ENCODE measurements at regions not wholly inside any gene's neighbourhood (a gene's known extent, or its start where the extent isn't known, plus 50 kb on each side); places are given as distances from the start of the nearest gene placed in this dataset.

- Histone ChIP-seq H3K4me2 (no peak overlapping the region), H3K4me3 (no peak overlapping the region), H3K27ac (no peak overlapping the region), H3K4me1 (no peaks in the 10 kb centered on the region), H3K9me3 (no peaks in the 10 kb centered on the region)
- CTCF ChIA-PET: interaction anchor here (1.2 kb wide), 1 partner anchor 17 kb away, joined by 6 read pairs; no protein-coding TSS in a partner anchor
- ATAC-seq (no peak), DNase-seq (ENCODE audit: low read depth in 1 of 2, low spot score in 1 of 2) (no peak), FAIRE-seq (no peak)
- POLR2A ChIA-PET: no interaction called here
- TF ChIP-seq RCOR1 (IDR thresholded peaks at IDR 0.05; ENCODE audit: low read depth, low read length) (no peak), SMC3 (IDR thresholded peaks at IDR 0.05) (no peak), POLR2AphosphoS2 (conservative IDR thresholded peaks at IDR 0.05; ENCODE audit: low read length) (no peak), PBX3 (IDR thresholded peaks at IDR 0.05) (no peak), HEYL (CRISPR knock-in tag; IDR thresholded peaks at IDR 0.05) (no peak), HOXB5 (CRISPR knock-in tag; IDR thresholded peaks at IDR 0.05) (no peak), MAX (IDR thresholded peaks at IDR 0.05) (no peak), NFE2L2 (conservative IDR thresholded peaks at IDR 0.05; ENCODE audit: low read length) (no peak), JUNB (IDR thresholded peaks at IDR 0.05) (no peak), NPAS2 (CRISPR knock-in tag; IDR thresholded peaks at IDR 0.05; ENCODE audit: borderline replicate concordance) (no peak), FOXS1 (CRISPR knock-in tag; IDR thresholded peaks at IDR 0.05) (no peak), PHF8 (IDR thresholded peaks at IDR 0.05; ENCODE audit: borderline replicate concordance, low read depth) (no peak)
- TF ChIP-seq, protein P1, sequence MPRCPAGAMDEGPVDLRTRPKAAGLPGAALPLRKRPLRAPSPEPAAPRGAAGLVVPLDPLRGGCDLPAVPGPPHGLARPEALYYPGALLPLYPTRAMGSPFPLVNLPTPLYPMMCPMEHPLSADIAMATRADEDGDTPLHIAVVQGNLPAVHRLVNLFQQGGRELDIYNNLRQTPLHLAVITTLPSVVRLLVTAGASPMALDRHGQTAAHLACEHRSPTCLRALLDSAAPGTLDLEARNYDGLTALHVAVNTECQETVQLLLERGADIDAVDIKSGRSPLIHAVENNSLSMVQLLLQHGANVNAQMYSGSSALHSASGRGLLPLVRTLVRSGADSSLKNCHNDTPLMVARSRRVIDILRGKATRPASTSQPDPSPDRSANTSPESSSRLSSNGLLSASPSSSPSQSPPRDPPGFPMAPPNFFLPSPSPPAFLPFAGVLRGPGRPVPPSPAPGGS (IDR thresholded peaks at IDR 0.05): no peak
- 0% methylated on average over 3 of the region's 3 CpGs for WGBS (ENCODE audit: missing lambda C conversion rate)
These were observed 166.1 kb downstream of the MARCHF11 start for GRCh38 chr5:16013334-16014065.

DNA sequence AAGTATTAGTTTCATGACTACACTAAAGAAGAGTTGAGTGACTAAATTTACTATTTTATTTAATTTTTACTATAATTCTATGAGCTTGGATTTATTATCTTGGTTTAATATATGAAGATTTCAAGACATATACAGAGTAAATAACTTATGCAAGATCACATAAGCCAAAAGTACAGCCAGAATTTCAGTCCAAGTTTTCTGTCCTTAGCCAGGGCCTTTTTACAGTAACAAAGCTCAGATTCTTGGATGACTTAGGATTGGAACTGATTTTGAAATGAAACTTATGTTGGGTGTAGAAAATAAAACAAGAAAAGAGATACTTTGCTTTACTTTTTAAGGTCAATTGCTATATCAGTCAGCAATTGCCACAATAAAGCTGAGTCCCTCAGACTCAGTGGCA, 170.3 kb downstream of the MARCHF11 start:
- no peak for DNase-seq (ENCODE audit: low read depth in 1 of 2, low spot score in 1 of 2)
- no peak for ATAC-seq
- Histone ChIP-seq H3K27ac (no peak overlapping the region), H3K9me3 (no peaks in the 10 kb centered on the region), H3K4me2 (no peak overlapping the region), H3K4me3 (no peak overlapping the region), H3K4me1 (no peaks in the 10 kb centered on the region)
- TF ChIP-seq FOXS1 (CRISPR knock-in tag; IDR thresholded peaks at IDR 0.05): no peak
- FAIRE-seq: no peak
- ChIA-PET CTCF (interaction anchor here (2.7 kb wide), 1 partner anchor 14 kb away, joined by 10 read pairs; no protein-coding TSS in a partner anchor), POLR2A (no interaction called here)

DNA sequence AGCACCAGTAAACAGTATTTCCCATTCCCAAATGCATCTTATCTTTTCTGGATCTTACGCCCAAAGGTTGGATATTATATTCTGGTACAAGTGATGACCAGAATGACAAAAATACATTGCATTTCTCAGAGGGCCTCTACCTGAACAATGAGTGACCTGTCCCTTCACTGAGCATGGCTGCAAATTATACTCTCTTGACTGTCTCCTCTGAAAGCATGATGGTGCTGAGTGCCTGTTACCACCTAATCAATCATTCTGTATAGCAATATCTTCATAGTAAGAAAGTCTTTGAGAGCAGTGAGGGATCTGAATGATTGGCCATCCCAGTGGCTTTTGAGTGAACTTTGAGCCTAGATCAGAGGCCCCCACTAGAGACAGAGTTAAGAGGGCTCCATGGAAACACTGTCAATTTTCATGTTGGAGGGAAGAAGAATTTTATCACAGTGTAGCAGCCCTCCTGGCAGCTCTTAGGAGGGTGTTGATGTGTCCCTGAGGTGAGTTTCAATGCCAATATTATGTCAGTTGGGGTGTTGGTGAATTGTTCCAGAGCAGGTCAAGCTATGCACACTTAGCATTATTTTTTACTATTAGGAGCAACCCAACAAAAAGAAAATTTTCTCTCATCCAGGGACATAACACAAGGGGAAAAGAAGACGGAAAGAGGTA, 171.7 kb downstream of the MARCHF11 start:
- H3K4me1 ChIP-seq: no peaks in the 10 kb centered on the region
- H3K9me3 ChIP-seq: no peaks in the 10 kb centered on the region
- DNase-seq (ENCODE audit: low read depth in 1 of 2, low spot score in 1 of 2) (no peak), FAIRE-seq (no peak), ATAC-seq (no peak)
- WGBS (ENCODE audit: missing lambda C conversion rate): 18% methylated on average over 2 of the region's 2 CpGs
- no peak overlapping the region for H3K4me2 ChIP-seq
- ChIA-PET POLR2A (no interaction called here), CTCF (no interaction called here)
- no peak overlapping the region for H3K27ac ChIP-seq
- no peak overlapping the region for H3K4me3 ChIP-seq
- TF ChIP-seq POLR2AphosphoS2 (conservative IDR thresholded peaks at IDR 0.05; ENCODE audit: low read length): no peak
- no peak for TF ChIP-seq ZNF302 (CRISPR knock-in tag; IDR thresholded peaks at IDR 0.05)
- no peak for TF ChIP-seq SMC3 (IDR thresholded peaks at IDR 0.05)
- TF ChIP-seq, protein P2, sequence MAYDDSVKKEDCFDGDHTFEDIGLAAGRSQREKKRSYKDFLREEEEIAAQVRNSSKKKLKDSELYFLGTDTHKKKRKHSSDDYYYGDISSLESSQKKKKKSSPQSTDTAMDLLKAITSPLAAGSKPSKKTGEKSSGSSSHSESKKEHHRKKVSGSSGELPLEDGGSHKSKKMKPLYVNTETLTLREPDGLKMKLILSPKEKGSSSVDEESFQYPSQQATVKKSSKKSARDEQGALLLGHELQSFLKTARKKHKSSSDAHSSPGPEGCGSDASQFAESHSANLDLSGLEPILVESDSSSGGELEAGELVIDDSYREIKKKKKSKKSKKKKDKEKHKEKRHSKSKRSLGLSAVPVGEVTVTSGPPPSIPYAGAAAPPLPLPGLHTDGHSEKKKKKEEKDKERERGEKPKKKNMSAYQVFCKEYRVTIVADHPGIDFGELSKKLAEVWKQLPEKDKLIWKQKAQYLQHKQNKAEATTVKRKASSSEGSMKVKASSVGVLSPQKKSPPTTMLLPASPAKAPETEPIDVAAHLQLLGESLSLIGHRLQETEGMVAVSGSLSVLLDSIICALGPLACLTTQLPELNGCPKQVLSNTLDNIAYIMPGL (CRISPR knock-in tag; IDR thresholded peaks at IDR 0.05; ENCODE audit: borderline replicate concordance): no peak
- TF ChIP-seq GATA3 (IDR thresholded peaks at IDR 0.05; ENCODE audit: borderline replicate concordance): no peak
- TF ChIP-seq, protein P3, sequence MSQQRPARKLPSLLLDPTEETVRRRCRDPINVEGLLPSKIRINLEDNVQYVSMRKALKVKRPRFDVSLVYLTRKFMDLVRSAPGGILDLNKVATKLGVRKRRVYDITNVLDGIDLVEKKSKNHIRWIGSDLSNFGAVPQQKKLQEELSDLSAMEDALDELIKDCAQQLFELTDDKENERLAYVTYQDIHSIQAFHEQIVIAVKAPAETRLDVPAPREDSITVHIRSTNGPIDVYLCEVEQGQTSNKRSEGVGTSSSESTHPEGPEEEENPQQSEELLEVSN (IDR thresholded peaks at IDR 0.05; ENCODE audit: borderline replicate concordance, low read depth): no peak
- TF ChIP-seq JUN (IDR thresholded peaks at IDR 0.05): no peak
- TF ChIP-seq, protein P1 (IDR thresholded peaks at IDR 0.05): no peak
- no peak for TF ChIP-seq MAZ (IDR thresholded peaks at IDR 0.05; ENCODE audit: borderline replicate concordance, low read depth, low read length)
- no peak for TF ChIP-seq TFCP2L1 (CRISPR knock-in tag; IDR thresholded peaks at IDR 0.05)
